GM12878 (cell line): ENCODE measurements at regions not wholly inside any gene's neighbourhood (a gene's known extent, or its start where the extent isn't known, plus 50 kb on each side); places are given as distances from the start of the nearest gene placed in this dataset.

Experiments
- ATAC-seq: fragments of 200-7000 bp; cut with Tn5 transposase; 3 replicates; pipeline ENCODE4 v1.9.1; 2020; ENCODE audit warnings: mild to moderate bottlenecking, moderate library complexity
- BruUV-seq: library from RNA; stranded (reverse); fragments of 400-500 nt; replicated peaks from 2 replicates; lab custom pipeline; 2021; lab: Mats Ljungman, UMichigan
- CTCF ChIA-PET: fragments of 300-600 bp; sonication (Branson Sonifier 250); formaldehyde crosslinking; extraction: SDS; loops from one replicate; lab custom pipeline; 2021; ENCODE audit warnings: inconsistent platforms; lab: Yijun Ruan, JAX
- POLR2A ChIA-PET: fragments of 350-600 bp; formaldehyde crosslinking; extraction: SDS; loops from one replicate; lab custom pipeline; 2021; ENCODE audit warnings: inconsistent platforms; lab: Charles Lee
- RAD21 ChIA-PET: fragments of 300-600 bp; sonication (Branson Sonifier 250); formaldehyde crosslinking; loops from one replicate; lab custom pipeline; 2023; ENCODE audit warnings: antibody characterized with exemption; ENCODE audit not compliant: unreplicated experiment; lab: Charles Lee
- SMC1A ChIA-PET: fragments of 300-600 bp; sonication (Branson Sonifier 250); formaldehyde crosslinking; loops from one replicate; lab custom pipeline; 2023; ENCODE audit not compliant: unreplicated experiment, uncharacterized antibody; lab: Charles Lee
- DNase-seq: peaks from one replicate; pipeline ENCODE4 v3.0.0-alpha.2; 2011; ENCODE audit warnings: low read depth, low spot score
- FAIRE-seq: peaks from 3 replicates; lab custom pipeline; 2011; peaks lifted over from hg19 to GRCh38; lab: Jason Lieb, UNC
- H2AFZ ChIP-seq: 2 replicates; pipeline ENCODE4 v1.6.0; 2011; ENCODE audit warnings: low read depth, low read length, control low read depth; ENCODE audit not compliant: control insufficient read depth
- H3K27ac ChIP-seq: 2 replicates; pipeline ENCODE4 v1.5.1; 2011; ENCODE audit warnings: control low read depth; ENCODE audit not compliant: control insufficient read depth, insufficient read depth
- H3K27me3 ChIP-seq, 2 experiments: replicated peaks in 1 of 2; 2 replicates each; pipeline versions ENCODE4 v1.6.0 to v1.6.1; 2011; ENCODE audit warnings: low read length in 1 of 2; ENCODE audit not compliant: control insufficient read depth in 2 of 2, insufficient read depth in 2 of 2
- H3K36me3 ChIP-seq, 2 experiments: 2 replicates each; pipeline ENCODE4 v1.5.1; 2011; ENCODE audit warnings: low read length in 1 of 2; ENCODE audit not compliant: control insufficient read depth in 2 of 2, insufficient read depth in 2 of 2
- H3K4me1 ChIP-seq: 2 replicates; pipeline ENCODE4 v1.6.1; 2011; ENCODE audit warnings: mild to moderate bottlenecking, low read length, moderate library complexity, mixed read lengths; ENCODE audit not compliant: control insufficient read depth, insufficient read depth
- H3K4me2 ChIP-seq: 2 replicates; pipeline ENCODE4 v1.6.0; 2011; ENCODE audit warnings: control low read depth; ENCODE audit not compliant: control insufficient read depth, insufficient read depth
- H3K4me3 ChIP-seq: fragments of 200-600 bp; sonication (generic); 2 replicates; pipeline ENCODE4 v1.5.1; 2016
- H3K79me2 ChIP-seq: 2 replicates; pipeline ENCODE4 v1.6.0; 2011; ENCODE audit warnings: low read length; ENCODE audit not compliant: control insufficient read depth, insufficient read depth
- H3K9ac ChIP-seq: 2 replicates; pipeline ENCODE4 v1.8.0; 2011; ENCODE audit warnings: low read length, control low read depth, mixed read lengths; ENCODE audit not compliant: control insufficient read depth, insufficient read depth
- H3K9me3 ChIP-seq: replicated peaks from 3 replicates; pipeline ENCODE4 v1.5.1; 2011; ENCODE audit warnings: mild to moderate bottlenecking, low read length; ENCODE audit not compliant: control insufficient read depth, insufficient read depth
- H4K20me1 ChIP-seq: 2 replicates; pipeline ENCODE4 v1.6.0; 2011; ENCODE audit not compliant: control insufficient read depth, insufficient read depth
- BRCA1 ChIP-seq: IDR thresholded peaks from 2 replicates; pipeline ENCODE4 v1.6.1; 2011; ENCODE audit warnings: low read depth, low read length, improper control_type of control experiment
- GATAD2B ChIP-seq: fragments of 450-650 bp; conservative IDR thresholded peaks from 2 replicates; pipeline ENCODE4 v1.6.1; 2017; ENCODE audit warnings: low read depth, mild to moderate bottlenecking, moderate library complexity
- MEF2A ChIP-seq: IDR thresholded peaks from 2 replicates; pipeline ENCODE4 v1.6.1; 2011; ENCODE audit warnings: low read depth, mild to moderate bottlenecking, low read length, moderate library complexity; ENCODE audit not compliant: insufficient read depth
- NBN ChIP-seq: fragments of 450-650 bp; IDR thresholded peaks from 2 replicates; pipeline ENCODE4 v1.6.1; 2016
- NFIC ChIP-seq: IDR thresholded peaks from 2 replicates; pipeline ENCODE4 v1.6.1; 2012; ENCODE audit warnings: low read depth, mild to moderate bottlenecking, inconsistent platforms, low read length, moderate library complexity
- PBX3 ChIP-seq: IDR thresholded peaks from 2 replicates; pipeline ENCODE4 v1.6.1; 2011; ENCODE audit warnings: mild to moderate bottlenecking, low read depth, low read length, moderate library complexity; ENCODE audit not compliant: insufficient replicate concordance
- POU2F2 ChIP-seq: IDR thresholded peaks from 3 replicates; pipeline ENCODE4 v1.6.1; 2011; ENCODE audit warnings: low read depth, mild to moderate bottlenecking, low read length, borderline replicate concordance
- PRDM15 ChIP-seq: fragments of 450-650 bp; formaldehyde crosslinking; IDR thresholded peaks from 2 replicates; pipeline ENCODE4 v1.4.0; 2020; ENCODE audit warnings: mild to moderate bottlenecking, moderate library complexity
- WGBS: methylation state at CpG from one replicate; pipeline ENCODE4 v1.1.6; 2016; ENCODE audit warnings: low lambda C conversion rate; ENCODE audit not compliant: insufficient replicate concordance, insufficient coverage; ENCODE audit errors: missing lambda C conversion rate; 5-methylcytosine and 5-hydroxymethylcytosine counted together
- in situ Hi-C: fragments of 300-500 bp; cut with MboI; formaldehyde crosslinking; loops from 9 replicates; pipeline ENCODE4 v1.14.3; 2018; ENCODE audit warnings: mixed read lengths
- intact Hi-C: fragments of 100-400 bp; cut with micrococcal nuclease; formaldehyde crosslinking; loops from one replicate; pipeline ENCODE4 v1.14.2; 2022; ENCODE audit not compliant: unreplicated experiment

GRCh38 chr15:29600262-29600661, 222.0 kb downstream of the TJP1 start:
- no peaks in the 10 kb centered on the region for H4K20me1 ChIP-seq
- 0% methylated on average over 1 of the region's 1 CpG for WGBS
- H3K9me3 ChIP-seq = no peaks in the 10 kb centered on the region
- no peaks in the 10 kb centered on the region for H3K79me2 ChIP-seq
- BruUV-seq = no TSS peak
- H3K27me3 ChIP-seq = no peaks in the 10 kb centered on the region
- ChIA-PET CTCF (no interaction called here), SMC1A (no interaction called here), RAD21 (no interaction called here), POLR2A (no interaction called here)
- H3K27ac ChIP-seq = no peak overlapping the region
- H3K4me3 ChIP-seq = no peak overlapping the region
- H2AFZ ChIP-seq = no peak overlapping the region
- H3K4me2 ChIP-seq = no peak overlapping the region
- in situ Hi-C loops (no loop called here), intact Hi-C loops (no loop called here)
- FAIRE-seq = no peak
- no peaks in the 10 kb centered on the region for H3K4me1 ChIP-seq
- H3K36me3 ChIP-seq = no peaks in the 10 kb centered on the region
- no peak for TF ChIP-seq PBX3
- TF ChIP-seq GATAD2B = no peak
- no peak for TF ChIP-seq POU2F2
- no peak for TF ChIP-seq NBN
- TF ChIP-seq PRDM15 = no peak
- TF ChIP-seq BRCA1 = no peak
- no peak for TF ChIP-seq NFIC
- no peak for TF ChIP-seq MEF2A
- no peak for DNase-seq
- H3K9ac ChIP-seq = no peak overlapping the region
- no peak for ATAC-seq
